GM12874 (cell line): ENCODE measurements at regions not wholly inside any gene's neighbourhood (a gene's known extent, or its start where the extent isn't known, plus 50 kb on each side); places are given as distances from the start of the nearest gene placed in this dataset.

Experiments
- TF ChIP-seq, protein P1 (sequence below): IDR thresholded peaks from 2 replicates; pipeline ENCODE4 v1.5.1; 2011; ENCODE audit warnings: low read depth, mild to moderate bottlenecking, control low read depth, low read length, moderate library complexity; ENCODE audit not compliant: insufficient read depth

- TF ChIP-seq, protein P1, sequence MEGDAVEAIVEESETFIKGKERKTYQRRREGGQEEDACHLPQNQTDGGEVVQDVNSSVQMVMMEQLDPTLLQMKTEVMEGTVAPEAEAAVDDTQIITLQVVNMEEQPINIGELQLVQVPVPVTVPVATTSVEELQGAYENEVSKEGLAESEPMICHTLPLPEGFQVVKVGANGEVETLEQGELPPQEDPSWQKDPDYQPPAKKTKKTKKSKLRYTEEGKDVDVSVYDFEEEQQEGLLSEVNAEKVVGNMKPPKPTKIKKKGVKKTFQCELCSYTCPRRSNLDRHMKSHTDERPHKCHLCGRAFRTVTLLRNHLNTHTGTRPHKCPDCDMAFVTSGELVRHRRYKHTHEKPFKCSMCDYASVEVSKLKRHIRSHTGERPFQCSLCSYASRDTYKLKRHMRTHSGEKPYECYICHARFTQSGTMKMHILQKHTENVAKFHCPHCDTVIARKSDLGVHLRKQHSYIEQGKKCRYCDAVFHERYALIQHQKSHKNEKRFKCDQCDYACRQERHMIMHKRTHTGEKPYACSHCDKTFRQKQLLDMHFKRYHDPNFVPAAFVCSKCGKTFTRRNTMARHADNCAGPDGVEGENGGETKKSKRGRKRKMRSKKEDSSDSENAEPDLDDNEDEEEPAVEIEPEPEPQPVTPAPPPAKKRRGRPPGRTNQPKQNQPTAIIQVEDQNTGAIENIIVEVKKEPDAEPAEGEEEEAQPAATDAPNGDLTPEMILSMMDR = no peak
Observed at GRCh38 chr21:28832715-28833061, 160.0 kb downstream of the LTN1 start.

DNA sequence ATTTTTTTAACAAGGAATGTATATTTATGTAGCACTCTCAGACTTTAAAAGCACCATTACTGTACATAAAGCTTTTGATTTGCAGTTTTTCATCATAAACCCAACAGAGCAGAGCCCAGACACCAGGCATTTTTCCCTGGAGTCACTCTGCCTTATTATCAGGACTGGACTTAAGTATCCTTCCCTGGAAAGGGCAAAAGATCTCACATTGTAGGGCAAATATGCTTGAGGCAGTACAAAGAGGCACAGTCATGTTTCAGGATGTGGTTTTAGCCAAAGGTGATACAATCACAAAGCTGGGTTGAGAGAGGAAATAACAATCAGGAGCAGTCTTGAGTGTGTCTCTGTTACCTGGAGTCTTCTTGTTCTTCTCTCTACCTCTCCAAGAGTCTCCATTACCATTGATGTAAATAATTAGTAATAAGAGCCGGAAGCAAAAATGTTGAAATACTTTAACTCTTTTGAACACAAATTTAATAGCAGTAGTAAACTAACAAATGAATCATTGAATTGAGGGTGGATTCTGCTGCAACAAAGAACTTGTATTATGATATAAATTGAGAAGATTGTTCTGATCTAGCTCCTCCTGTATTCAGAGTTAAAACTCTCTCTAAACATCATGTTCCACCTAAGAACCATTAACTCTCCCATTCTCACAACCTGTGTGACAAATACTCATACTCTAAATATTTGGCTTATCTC lies 160.5 kb downstream of the LTN1 start:
- TF ChIP-seq, protein P1 = no peak

DNA sequence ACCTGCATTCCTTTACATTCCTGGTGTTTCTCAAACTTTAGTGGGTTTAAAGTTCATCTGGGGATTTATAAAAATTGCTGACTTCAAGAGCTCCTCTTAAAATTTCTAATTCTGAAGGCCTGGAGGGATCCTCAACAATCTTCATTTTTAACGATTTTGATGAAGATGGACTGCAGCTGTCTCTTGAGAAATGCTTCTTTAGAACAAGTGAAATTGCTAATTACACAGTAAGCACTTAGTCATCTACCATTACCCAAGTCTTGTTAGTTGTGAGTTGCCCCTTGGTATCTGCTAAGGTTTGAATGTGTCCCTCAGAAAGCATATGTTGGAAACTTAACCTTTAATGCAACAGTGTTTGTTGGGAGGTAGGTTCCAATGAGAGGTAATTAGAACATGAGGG lies 163.7 kb downstream of the LTN1 start:
- TF ChIP-seq, protein P1 = no peak

- TF ChIP-seq, protein P1 = no peak
Observed at GRCh38 chr21:28828021-28828420, 164.7 kb downstream of the LTN1 start.

DNA sequence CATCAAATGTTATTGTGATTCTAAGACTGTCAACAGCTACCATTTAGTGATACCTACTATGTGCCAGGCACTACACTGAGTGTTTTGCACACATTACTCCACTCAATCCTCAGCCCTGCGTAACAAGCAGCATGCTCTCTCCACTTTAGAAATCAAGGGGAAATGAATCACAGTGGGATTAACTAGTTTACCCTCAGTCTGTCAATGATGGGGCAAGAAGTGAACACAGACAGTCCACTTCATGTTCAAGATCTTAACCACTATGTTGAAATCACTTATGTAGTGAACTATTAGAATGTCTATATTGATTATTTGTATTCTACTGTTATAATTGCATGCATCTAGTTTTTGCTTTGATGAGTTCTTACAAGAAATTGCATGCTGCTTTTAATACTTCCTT lies 165.3 kb downstream of the LTN1 start:
- TF ChIP-seq, protein P1 = no peak

GRCh38 chr21:28826569-28826968 lies 166.1 kb downstream of the LTN1 start:
- TF ChIP-seq, protein P1 = no peak

GRCh38 chr21:28826021-28826420 lies 166.7 kb downstream of the LTN1 start:
- TF ChIP-seq, protein P1 = no peak
